NCI-H2196 (cell line): ENCODE measurements at regions not wholly inside any gene's neighbourhood (a gene's known extent, or its start where the extent isn't known, plus 50 kb on each side); places are given as distances from the start of the nearest gene placed in this dataset.
"Not testable (repeated sequence)": the region's sequence is repeated elsewhere in the genome, so short reads cannot be mapped to it uniquely, and the experiment has no call there.

Experiments used
- DNase-seq: peaks from one replicate; lab custom pipeline; 2025; ENCODE audit not compliant: unreplicated experiment; lab: John Stamatoyannopoulos, UW

- not testable (repeated sequence) for DNase-seq
These were observed 119.6 kb upstream of the FAR2 start for GRCh38 chr12:29029484-29029883.

- DNase-seq: no peak
These were observed 119.1 kb upstream of the FAR2 start for GRCh38 chr12:29030006-29030405.

- DNase-seq: no peak
These were observed 116.6 kb upstream of the FAR2 start for GRCh38 chr12:29032446-29032845.

- DNase-seq: no peak
These were observed 115.6 kb upstream of the FAR2 start for GRCh38 chr12:29033519-29033918.

GRCh38 chr12:29035112-29035511 lies 114.0 kb upstream of the FAR2 start:
- DNase-seq: no peak

- no peak for DNase-seq
These were observed 110.1 kb upstream of the FAR2 start for GRCh38 chr12:29039013-29039412.

GRCh38 chr12:29041621-29042020 lies 107.5 kb upstream of the FAR2 start:
- no peak for DNase-seq

- no peak for DNase-seq
These were observed 106.0 kb upstream of the FAR2 start for GRCh38 chr12:29043069-29043468.

GRCh38 chr12:29044799-29045198 lies 104.3 kb upstream of the FAR2 start:
- no peak for DNase-seq

GRCh38 chr12:29048787-29049186 lies 100.3 kb upstream of the FAR2 start:
- DNase-seq: no peak

GRCh38 chr12:29050503-29050902 lies 98.6 kb upstream of the FAR2 start:
- DNase-seq: no peak

GRCh38 chr12:29051221-29051620 lies 97.9 kb upstream of the FAR2 start:
- no peak for DNase-seq

GRCh38 chr12:29053567-29053966 lies 95.5 kb upstream of the FAR2 start:
- DNase-seq: peak; percentile 31

- DNase-seq: no peak
These were observed 94.0 kb upstream of the FAR2 start for GRCh38 chr12:29054858-29055663.

- no peak for DNase-seq
These were observed 83.0 kb upstream of the FAR2 start for GRCh38 chr12:29066011-29066588.

- no peak for DNase-seq
These were observed 81.6 kb upstream of the FAR2 start for GRCh38 chr12:29067430-29067829.

GRCh38 chr12:29070309-29070708 lies 78.8 kb upstream of the FAR2 start:
- DNase-seq: no peak

GRCh38 chr12:29071099-29071498 lies 78.0 kb upstream of the FAR2 start:
- no peak for DNase-seq

GRCh38 chr12:29072631-29073030 lies 76.4 kb upstream of the FAR2 start:
- no peak for DNase-seq

GRCh38 chr12:29073631-29074239 lies 75.3 kb upstream of the FAR2 start:
- DNase-seq: peak; percentile 58

GRCh38 chr12:29081101-29081500 lies 68.0 kb upstream of the FAR2 start:
- no peak for DNase-seq

GRCh38 chr12:29082522-29082921 lies 66.6 kb upstream of the FAR2 start:
- no peak for DNase-seq
